Keratinocyte (primary cell): ENCODE measurements at regions not wholly inside any gene's neighbourhood (a gene's known extent, or its start where the extent isn't known, plus 50 kb on each side); places are given as distances from the start of the nearest gene placed in this dataset.

ENCODE experiments used
- EZH2 ChIP-seq: IDR thresholded peaks from one replicate; pipeline ENCODE4 v1.6.1; 2012; ENCODE audit warnings: inconsistent platforms, mild to moderate bottlenecking, low read length, moderate library complexity
- TF ChIP-seq, protein P1 (sequence below), 3 experiments: IDR thresholded peaks in 1 of 3; conservative IDR thresholded peaks in 1 of 3; optimal IDR thresholded peaks in 1 of 3; 2 replicates in 2 of 3; 3 replicates in 1 of 3; pipeline versions ENCODE3 to v1.5.1; 2011; ENCODE audit warnings: low read length in 3 of 3, mild to moderate bottlenecking in 3 of 3, moderate library complexity in 2 of 3, control low read depth in 1 of 3, inconsistent platforms in 1 of 3; ENCODE audit not compliant: insufficient read depth in 2 of 3; ENCODE audit errors: extremely low read depth in 1 of 3

DNA sequence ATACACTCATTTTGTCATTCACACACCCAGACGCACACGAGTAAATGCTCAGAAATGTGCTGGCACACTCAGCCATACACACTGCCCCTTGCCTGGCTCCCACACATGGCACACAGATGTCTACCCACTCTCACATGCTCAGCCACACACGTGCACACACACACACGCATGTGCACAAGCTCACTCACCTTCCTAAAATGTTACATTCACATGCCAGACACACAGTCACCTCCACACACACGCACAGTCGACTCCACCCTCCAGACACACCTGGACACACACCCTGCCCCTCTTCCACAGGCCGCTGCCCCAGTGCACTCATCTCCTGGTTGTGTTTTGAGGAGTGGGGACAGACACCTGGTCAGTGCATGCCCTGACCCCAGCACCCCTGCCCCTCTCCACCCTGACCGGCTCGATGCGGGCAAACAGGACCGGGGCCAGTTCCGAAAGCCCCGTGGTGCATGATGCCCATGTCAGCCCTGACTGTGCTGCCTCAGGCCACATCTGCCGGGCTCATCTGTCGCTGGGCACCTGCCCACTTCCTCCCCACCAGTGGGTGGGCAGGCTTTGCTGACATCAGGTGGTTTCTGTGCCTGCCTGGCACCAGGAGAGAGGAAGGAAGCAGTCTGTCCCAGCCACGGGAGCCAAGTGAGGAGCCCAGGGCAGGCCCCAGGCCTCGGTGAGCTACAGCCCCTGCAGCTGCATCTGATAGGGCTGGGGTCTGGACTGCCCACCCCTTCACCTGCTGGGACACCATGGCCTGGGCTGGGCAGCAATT lies 84.9 kb upstream of the ZNF716 start:
- TF ChIP-seq EZH2, result no peak
- TF ChIP-seq, protein P1, sequence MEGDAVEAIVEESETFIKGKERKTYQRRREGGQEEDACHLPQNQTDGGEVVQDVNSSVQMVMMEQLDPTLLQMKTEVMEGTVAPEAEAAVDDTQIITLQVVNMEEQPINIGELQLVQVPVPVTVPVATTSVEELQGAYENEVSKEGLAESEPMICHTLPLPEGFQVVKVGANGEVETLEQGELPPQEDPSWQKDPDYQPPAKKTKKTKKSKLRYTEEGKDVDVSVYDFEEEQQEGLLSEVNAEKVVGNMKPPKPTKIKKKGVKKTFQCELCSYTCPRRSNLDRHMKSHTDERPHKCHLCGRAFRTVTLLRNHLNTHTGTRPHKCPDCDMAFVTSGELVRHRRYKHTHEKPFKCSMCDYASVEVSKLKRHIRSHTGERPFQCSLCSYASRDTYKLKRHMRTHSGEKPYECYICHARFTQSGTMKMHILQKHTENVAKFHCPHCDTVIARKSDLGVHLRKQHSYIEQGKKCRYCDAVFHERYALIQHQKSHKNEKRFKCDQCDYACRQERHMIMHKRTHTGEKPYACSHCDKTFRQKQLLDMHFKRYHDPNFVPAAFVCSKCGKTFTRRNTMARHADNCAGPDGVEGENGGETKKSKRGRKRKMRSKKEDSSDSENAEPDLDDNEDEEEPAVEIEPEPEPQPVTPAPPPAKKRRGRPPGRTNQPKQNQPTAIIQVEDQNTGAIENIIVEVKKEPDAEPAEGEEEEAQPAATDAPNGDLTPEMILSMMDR (optimal IDR thresholded peaks at IDR 0.05 in 1 of 3, IDR thresholded peaks at IDR 0.05 in 1 of 3, conservative IDR thresholded peaks at IDR 0.05 in 1 of 3; ENCODE audit: extremely low read depth in 1 of 3, insufficient read depth in 2 of 3, low read length in 3 of 3), result no peak
